HL-60/S4 treated with retinoic acid at 250 ng/mL for 4 days and 3 days (cell line): ENCODE measurements at regions not wholly inside any gene's neighbourhood (a gene's known extent, or its start where the extent isn't known, plus 50 kb on each side); places are given as distances from the start of the nearest gene placed in this dataset.

Experiments
- in situ Hi-C: fragments of 300-500 bp; cut with MboI; formaldehyde crosslinking; loops from 2 replicates; pipeline ENCODE4 v1.7.0; 2022; ENCODE audit warnings: low sequenced_read_pairs

DNA sequence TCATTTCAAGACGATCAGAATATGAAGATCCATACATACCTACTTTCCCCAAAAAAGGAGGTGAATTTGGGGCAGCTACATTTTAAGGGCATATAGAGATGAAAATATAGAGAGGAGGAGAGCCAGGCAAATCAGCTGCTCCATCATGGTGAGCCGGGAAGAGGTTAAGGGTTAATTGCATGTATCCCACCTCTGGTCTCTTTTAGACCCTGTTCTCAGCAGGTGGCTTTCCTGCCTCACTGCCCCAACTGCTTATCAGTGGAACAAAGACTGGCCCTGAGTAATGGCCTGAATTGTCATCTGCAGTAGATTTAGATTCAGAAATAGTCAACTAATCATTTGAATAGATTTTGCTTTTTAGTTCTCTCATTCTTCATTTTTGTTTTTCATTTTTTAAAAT, 206.6 kb downstream of the SPRY2 start:
- in situ Hi-C loops: no loop called here

DNA sequence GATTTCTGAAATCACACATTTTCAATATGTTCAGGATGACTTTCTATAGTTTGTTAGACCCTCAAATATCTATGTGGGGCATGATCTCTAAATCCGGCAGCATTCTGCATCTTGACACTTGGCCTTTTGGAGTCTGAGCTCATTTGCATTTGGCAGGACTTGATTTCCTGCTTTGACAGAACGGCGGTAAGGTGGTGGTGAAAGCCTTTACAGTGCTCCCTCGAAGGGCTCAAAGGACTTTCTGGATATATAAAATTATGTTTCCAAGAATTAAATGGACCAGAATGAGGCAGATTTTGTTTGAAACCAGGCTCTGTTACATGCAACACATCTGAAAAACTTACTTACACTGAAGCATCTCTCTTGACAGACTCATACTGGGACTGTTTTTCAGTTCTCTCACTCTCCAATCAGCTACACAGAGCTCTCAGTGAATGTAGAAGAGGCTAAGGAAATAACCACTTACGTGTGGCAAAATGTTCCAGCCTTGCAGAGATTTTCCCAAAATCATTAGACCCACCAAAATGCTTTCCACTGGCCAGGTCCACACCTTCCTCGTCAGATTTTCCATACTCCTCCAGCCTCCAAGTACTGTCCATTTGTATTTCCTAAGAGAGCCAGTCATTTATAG, 207.2 kb downstream of the SPRY2 start:
- in situ Hi-C loops: no loop called here

DNA sequence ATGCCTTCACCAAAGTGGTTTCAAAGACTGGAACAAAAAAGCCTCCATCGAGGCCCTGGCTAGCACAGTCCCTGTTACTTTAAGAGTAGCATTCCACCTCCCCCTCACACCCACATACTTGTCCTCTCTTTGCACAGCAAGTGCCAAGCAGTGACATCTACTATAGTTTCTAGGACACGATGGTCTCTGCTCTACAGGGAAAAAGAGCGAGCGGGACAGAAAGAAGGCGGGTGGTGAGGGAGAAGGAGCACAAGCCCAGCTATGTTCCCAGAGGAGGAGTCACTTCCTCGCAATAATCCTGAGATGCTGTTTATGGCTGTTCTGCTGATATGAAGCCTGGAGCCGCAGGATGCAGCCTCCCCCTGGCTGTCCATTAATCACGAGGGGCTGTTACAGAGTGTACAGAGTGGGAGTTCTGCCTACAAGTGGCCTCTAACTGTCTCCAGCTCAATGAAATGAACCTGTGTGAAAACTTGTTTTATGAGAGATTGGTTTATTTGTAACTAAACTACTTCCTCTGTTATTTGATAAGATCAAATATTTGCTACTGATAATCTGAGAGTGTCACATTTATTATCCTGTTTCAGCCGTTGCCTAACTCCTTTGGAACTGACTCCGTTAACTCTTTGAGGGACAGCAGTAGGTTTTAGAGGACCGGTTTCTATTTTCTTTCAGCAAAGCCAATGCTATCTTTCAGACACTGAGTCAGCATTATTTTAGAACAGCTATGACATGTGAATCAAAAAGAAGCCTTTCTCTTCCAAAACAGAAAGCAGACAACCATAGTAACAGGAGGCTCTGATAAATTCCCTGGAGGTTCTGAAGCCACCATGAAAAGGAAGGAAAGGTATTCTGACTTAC, 208.0 kb downstream of the SPRY2 start:
- in situ Hi-C loops: no loop called here

DNA sequence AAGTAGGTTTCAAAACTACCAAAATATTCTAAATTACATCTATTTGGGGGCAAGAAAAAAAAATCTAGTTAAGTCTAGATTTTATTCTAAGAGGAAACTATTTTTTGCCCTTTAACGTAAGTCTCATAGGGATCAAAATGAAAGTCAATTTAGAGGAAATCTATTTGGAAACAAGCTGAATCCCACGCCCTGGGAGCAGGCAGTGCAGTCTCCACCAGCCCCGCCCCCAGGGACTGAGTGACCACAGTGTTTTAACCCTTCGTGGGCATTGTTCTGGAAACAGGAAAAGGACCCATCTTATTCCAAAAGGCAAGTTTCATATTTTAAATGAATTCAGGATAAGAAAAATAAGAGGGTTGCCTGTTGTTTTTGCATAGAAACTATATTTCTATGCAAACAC, 209.7 kb downstream of the SPRY2 start:
- in situ Hi-C loops: no loop called here

DNA sequence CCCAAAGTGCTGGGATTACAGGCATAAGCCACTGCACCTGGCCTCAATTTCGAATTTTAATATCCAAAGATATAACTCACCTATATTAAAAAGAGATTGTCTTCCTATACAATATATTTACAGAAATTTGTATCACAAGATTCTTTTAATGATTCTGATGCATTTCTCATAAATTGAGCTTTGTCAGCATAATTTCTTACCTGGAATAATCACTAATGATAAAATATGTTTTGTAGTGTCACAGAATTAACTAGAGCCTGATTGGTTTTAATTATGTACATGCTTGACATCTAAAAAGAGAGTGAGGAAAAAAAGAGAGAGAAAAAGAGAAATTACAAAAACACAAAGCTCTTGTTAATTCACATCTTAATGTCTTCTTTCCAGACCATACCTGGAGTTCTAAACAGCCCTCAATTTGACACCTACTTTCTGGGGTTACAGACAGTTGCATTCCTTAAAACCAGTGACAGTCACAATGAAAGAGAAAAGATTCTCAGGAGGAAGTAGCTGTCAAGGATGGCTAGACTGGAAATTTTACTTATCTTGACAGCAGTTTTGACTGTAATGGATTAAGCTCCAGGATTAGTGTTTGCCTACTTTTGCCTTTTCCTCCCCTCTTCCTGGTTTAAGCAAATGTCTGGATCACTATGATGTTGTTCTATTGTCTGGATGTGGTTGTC, 214.4 kb downstream of the SPRY2 start:
- in situ Hi-C loops: no loop called here

GRCh38 chr13:80123945-80124344, 217.0 kb downstream of the SPRY2 start:
- in situ Hi-C loops: no loop called here

GRCh38 chr13:80121038-80121437, 219.9 kb downstream of the SPRY2 start:
- in situ Hi-C loops: no loop called here

GRCh38 chr13:80118506-80118905, 222.4 kb downstream of the SPRY2 start:
- in situ Hi-C loops: no loop called here

DNA sequence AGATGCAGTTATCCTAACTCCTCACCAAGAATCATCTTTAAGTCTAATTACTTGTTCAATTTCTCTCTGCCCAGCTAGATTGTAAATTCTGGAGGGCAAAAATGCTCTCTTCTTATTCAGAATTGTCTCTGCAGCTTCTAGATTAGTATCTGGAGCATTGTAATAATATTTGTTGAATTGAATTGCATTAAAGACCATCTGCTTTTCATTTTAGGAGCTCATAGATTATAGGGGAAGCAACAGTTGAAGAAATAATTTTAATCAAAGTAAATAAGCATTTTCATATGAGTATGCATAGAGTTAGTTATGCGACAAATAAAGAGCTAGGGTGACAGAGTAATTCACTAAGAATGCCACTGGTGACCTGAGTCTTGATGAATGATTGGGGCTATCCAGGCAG, 222.8 kb downstream of the SPRY2 start:
- in situ Hi-C loops: no loop called here

DNA sequence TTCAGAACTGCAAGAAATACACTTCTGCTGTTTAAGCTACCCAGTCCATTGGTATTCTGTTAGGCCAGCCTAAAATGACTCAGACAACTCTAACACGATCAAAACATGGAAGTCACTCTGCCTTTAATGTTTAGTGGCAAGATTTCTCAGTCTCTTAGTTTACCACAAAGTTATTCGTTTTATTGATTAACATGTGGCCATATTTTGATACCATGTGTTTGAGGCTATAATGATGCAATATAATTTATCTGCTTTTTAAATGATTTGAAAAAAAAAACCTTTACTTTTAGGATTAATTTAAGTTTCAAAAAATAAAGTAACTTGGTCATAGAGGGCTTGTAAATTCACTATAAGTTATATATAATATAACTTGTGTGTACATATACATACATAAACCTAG, 223.4 kb downstream of the SPRY2 start:
- in situ Hi-C loops: no loop called here

DNA sequence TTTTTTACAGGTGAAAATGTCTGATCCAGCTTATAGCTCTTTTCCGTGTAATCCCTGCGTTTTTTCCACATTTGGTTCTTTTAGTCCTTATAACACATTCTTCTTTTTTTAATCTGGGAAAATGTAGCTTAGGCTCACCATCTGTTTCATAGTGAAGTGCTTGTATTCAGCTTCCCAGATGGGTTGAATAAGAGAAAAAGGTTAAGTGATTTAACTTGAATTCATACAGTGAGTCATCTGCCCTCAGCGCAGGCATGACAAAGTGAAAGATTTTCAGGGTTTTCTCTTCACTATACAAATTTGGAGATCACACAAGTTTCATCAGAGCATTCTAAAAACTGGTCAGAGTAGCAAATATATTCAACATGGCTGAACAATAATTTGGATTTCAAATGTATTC, 224.8 kb downstream of the SPRY2 start:
- in situ Hi-C loops: no loop called here

GRCh38 chr13:80115616-80116015, 225.3 kb downstream of the SPRY2 start:
- in situ Hi-C loops: no loop called here

DNA sequence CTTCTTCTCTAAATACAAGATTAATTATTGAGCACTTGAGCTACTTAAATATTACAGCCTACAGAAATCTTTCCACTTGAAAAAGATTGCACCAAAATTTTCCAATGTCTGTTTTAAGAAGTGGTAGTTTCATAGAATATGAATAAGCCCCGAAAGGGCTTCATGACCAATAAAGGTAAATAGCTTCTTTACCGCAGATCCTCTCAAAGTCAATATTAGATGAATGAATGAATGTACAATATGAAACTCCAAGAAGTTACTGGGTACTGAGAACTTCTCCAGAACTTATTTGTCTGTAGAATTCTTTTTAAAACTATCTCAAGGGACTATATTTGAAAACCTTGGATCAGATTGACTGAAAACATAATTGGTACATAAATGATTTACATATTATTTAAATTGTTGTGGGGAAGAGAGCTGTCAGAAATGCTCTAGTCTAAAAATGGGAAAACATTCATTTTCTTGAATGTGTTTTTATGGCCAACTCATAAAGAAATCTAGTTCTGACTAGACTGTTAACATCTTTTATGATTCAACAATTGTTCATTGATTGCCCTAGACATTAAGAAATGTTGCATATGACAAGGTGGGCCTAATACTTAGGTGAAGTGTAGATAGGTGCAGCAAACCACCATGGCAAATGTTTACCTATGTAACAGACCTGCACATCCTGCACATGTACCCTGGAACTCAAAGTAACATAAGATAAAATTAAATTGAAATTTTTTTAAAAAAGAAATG, 227.0 kb downstream of the SPRY2 start:
- in situ Hi-C loops: no loop called here

GRCh38 chr13:80109303-80109702, 231.6 kb downstream of the SPRY2 start:
- in situ Hi-C loops: no loop called here

GRCh38 chr13:80105350-80105749, 235.6 kb downstream of the SPRY2 start:
- in situ Hi-C loops: no loop called here

DNA sequence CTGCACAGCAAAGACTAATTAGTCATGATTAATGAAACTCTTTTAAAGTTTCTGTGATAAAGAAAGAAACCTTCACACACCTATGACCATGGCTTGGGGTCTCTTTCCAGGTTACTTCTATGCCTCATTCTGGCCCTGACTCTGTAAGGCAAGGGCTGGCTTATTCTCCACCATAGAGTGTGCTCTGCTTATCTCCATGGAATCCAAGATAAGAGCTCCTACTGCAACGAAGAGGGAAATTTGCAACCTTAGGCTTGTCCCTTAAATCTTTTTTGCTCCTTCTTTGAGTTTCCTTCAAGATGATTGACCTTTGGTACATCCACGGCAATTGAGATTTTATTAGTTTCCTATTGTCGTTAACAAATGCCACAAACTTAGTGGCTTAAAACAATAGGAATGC, 239.9 kb downstream of the SPRY2 start:
- in situ Hi-C loops: no loop called here

- in situ Hi-C loops: no loop called here
These were observed 240.3 kb downstream of the SPRY2 start for GRCh38 chr13:80100636-80101035.

DNA sequence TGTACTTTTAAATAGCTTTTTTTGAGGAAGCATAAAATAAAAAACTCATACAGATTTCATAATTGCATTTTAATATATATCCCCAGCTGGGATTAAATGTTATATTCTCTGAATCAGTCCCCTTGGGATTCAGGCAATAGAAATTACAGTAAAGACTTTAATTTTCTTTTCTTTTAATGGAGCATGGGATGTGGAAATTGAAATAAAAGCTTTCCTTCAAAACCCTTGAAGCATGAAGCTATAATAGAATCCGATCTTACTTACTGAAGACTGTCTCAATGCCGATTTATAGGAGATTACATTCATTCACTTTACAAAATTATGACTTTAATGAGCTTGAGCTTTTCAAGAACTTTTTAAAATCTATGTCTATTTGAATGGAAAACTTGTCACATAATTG, 243.4 kb downstream of the SPRY2 start:
- in situ Hi-C loops: no loop called here

DNA sequence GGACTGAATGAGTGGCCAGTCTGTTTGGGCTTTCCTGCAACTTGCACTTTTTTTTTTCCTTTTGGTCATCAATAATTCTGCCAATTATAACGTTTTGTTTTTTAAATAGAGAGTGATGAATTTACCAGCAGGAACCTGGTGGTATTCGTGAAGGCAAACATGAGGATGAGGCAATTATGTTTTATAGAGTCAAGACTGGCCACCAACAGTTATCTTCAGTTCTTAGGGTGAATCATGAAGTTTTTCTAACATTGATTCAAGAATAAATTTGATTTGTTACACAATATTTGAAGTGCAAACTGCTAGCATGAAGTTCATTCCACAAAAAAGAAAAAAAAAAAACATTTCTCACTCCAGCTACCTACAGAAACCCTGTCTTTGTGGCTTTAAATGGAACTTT, 244.5 kb downstream of the SPRY2 start:
- in situ Hi-C loops: no loop called here

DNA sequence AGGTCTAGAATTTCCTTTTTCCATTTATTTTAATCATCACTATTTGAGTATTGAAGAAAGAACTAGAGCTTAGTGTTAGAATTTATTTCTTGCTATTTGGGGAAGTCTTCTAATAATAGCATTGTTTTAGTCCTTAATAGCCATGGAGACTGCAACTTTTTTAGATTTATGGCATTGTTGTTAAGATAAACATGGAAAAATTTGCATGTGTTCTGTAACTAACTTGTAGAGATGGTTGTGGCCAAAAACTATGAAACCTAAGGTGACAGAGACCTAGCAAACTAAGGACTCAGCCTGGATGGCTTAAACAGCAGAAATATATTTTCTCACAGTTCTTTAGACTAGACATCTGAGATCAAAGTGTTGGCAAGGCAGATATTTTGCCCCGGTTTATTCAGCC, 246.4 kb downstream of the SPRY2 start:
- in situ Hi-C loops: no loop called here

- in situ Hi-C loops: no loop called here
These were observed 247.0 kb downstream of the SPRY2 start for GRCh38 chr13:80093888-80094287.
